A549 (cell line): ENCODE measurements at regions not wholly inside any gene's neighbourhood (a gene's known extent, or its start where the extent isn't known, plus 50 kb on each side); places are given as distances from the start of the nearest gene placed in this dataset.

Source experiments
- CEBPB ChIP-seq, 2 experiments: fragments of >200 bp in 1 of 2; sonication (Bioruptor Twin) in 1 of 2; formaldehyde crosslinking in 1 of 2; IDR thresholded peaks; 2 replicates each; pipeline ENCODE4 v1.6.1; 2012 to 2016
- CTCF ChIP-seq: fragments of >200 bp; sonication (Bioruptor Twin); formaldehyde crosslinking; IDR thresholded peaks from 3 replicates; pipeline ENCODE4 v1.5.1; 2016
- EP300 ChIP-seq, 2 experiments: fragments of >200 bp; sonication (Bioruptor Twin); formaldehyde crosslinking; IDR thresholded peaks; 2 replicates in 1 of 2; 3 replicates in 1 of 2; pipeline ENCODE4 v1.6.1; 2016 to 2017
- POLR2A ChIP-seq: IDR thresholded peaks from 2 replicates; pipeline ENCODE4 v1.6.1; 2012; ENCODE audit warnings: mild to moderate bottlenecking, low read length
- RAD21 ChIP-seq, 2 experiments: fragments of >200 bp in 1 of 2; sonication (Bioruptor Twin) in 1 of 2; formaldehyde crosslinking in 1 of 2; IDR thresholded peaks in 1 of 2; conservative IDR thresholded peaks in 1 of 2; 2 replicates in 1 of 2; 3 replicates in 1 of 2; pipeline ENCODE4 v1.6.1; 2012 to 2018; ENCODE audit warnings: inconsistent platforms in 1 of 2
- SMC3 ChIP-seq: fragments of >200 bp; sonication (Bioruptor Twin); formaldehyde crosslinking; IDR thresholded peaks from 3 replicates; pipeline ENCODE4 v1.6.1; 2018; ENCODE audit warnings: inconsistent platforms

GRCh38 chr10:112884179-112884504 is 65.9 kb upstream of the TCF7L2 start:
- no peak for TF ChIP-seq CTCF
- TF ChIP-seq EP300 (IDR thresholded peaks at IDR 0.05) = no peak
- TF ChIP-seq SMC3 = no peak
- no peak for TF ChIP-seq RAD21 (conservative IDR thresholded peaks at IDR 0.05 in 1 of 2, IDR thresholded peaks at IDR 0.05 in 1 of 2)
- TF ChIP-seq POLR2A = no peak
- no peak for TF ChIP-seq CEBPB (IDR thresholded peaks at IDR 0.05)
